OCI-LY1 (cell line): ENCODE measurements at regions not wholly inside any gene's neighbourhood (a gene's known extent, or its start where the extent isn't known, plus 50 kb on each side); places are given as distances from the start of the nearest gene placed in this dataset.

Source experiments
- H2AFZ ChIP-seq: fragments of 200-600 bp; sonication (generic), shearing (Covaris generic); 2 replicates; pipeline ENCODE4 v1.6.0; 2014; ENCODE audit warnings: antibody characterized with exemption, mild to moderate bottlenecking, low read length
- H3F3A ChIP-seq: fragments of 200-600 bp; sonication (generic), shearing (Covaris generic); 2 replicates; pipeline ENCODE4 v1.6.0; 2014; ENCODE audit warnings: mild to moderate bottlenecking, antibody characterized with exemption, low read length, moderate library complexity; ENCODE audit not compliant: insufficient read depth
- H3K27ac ChIP-seq: fragments of 200-600 bp; sonication (generic); 2 replicates; pipeline ENCODE4 v1.5.1; 2014; ENCODE audit warnings: low read length, mixed run types, mild to moderate bottlenecking, low read depth; ENCODE audit not compliant: poor library complexity, severe bottlenecking
- H3K27me3 ChIP-seq: fragments of 200-600 bp; sonication (generic); 2 replicates; pipeline ENCODE4 v1.6.0; 2014; ENCODE audit warnings: antibody characterized with exemption, mild to moderate bottlenecking, low read length, moderate library complexity; ENCODE audit not compliant: insufficient read depth
- H3K36me3 ChIP-seq: fragments of 200-600 bp; sonication (generic); 2 replicates; pipeline ENCODE4 v1.6.1; 2014; ENCODE audit warnings: mild to moderate bottlenecking, antibody characterized with exemption, low read length, moderate library complexity, mixed read lengths; ENCODE audit not compliant: insufficient read depth
- H3K4me1 ChIP-seq: fragments of 200-600 bp; sonication (generic); 2 replicates; pipeline ENCODE4 v1.5.1; 2014; ENCODE audit warnings: mild to moderate bottlenecking, low read length, moderate library complexity; ENCODE audit not compliant: insufficient read depth, severe bottlenecking
- H3K4me2 ChIP-seq: fragments of 200-600 bp; sonication (generic), shearing (Covaris generic); 2 replicates; pipeline ENCODE4 v1.6.1; 2014; ENCODE audit warnings: low read length
- H3K4me3 ChIP-seq: fragments of 200-600 bp; sonication (generic); 2 replicates; pipeline ENCODE4 v1.5.1; 2014; ENCODE audit warnings: low read length, low read depth, mild to moderate bottlenecking, mixed read lengths; ENCODE audit not compliant: poor library complexity, severe bottlenecking
- H3K79me2 ChIP-seq: fragments of 200-600 bp; shearing (Covaris generic); 2 replicates; pipeline ENCODE4 v1.6.1; 2016; ENCODE audit warnings: mixed run types, low read length, mixed read lengths; ENCODE audit not compliant: insufficient read depth
- H3K9ac ChIP-seq: fragments of 200-600 bp; sonication (generic), shearing (Covaris generic); 2 replicates; pipeline ENCODE4 v1.6.1; 2014; ENCODE audit warnings: mild to moderate bottlenecking, low read length, mixed read lengths
- H3K9me2 ChIP-seq: fragments of 200-600 bp; sonication (generic), shearing (Covaris generic); 2 replicates; pipeline ENCODE4 v1.6.1; 2014; ENCODE audit warnings: low read depth, mild to moderate bottlenecking, low read length, mixed read lengths
- H3K9me3 ChIP-seq: fragments of 200-600 bp; shearing (Covaris generic); 2 replicates; pipeline ENCODE4 v1.6.1; 2014; ENCODE audit warnings: low read length, mixed read lengths
- H4K20me1 ChIP-seq: fragments of 200-600 bp; sonication (generic), shearing (Covaris generic); 2 replicates; pipeline ENCODE4 v1.6.0; 2016; ENCODE audit warnings: mild to moderate bottlenecking, low read length; ENCODE audit not compliant: insufficient read depth
- EZH2 ChIP-seq: fragments of 200-600 bp; sonication (generic), shearing (Covaris generic); IDR thresholded peaks from 2 replicates; pipeline ENCODE4 v1.8.0; 2017; ENCODE audit warnings: borderline replicate concordance, mixed run types, mild to moderate bottlenecking, antibody characterized with exemption, low read length, moderate library complexity, mixed read lengths
- TF ChIP-seq, protein P1 (sequence below): fragments of 200-600 bp; sonication (generic), shearing (Covaris generic); IDR thresholded peaks from 2 replicates; pipeline ENCODE4 v1.5.1; 2017; ENCODE audit warnings: mild to moderate bottlenecking, antibody characterized with exemption, low read length, moderate library complexity, mixed read lengths

GRCh38 chr5:60488466-60489130, 211.4 kb downstream of the DEPDC1B start:
- TF ChIP-seq EZH2: no peak
- TF ChIP-seq, protein P1, sequence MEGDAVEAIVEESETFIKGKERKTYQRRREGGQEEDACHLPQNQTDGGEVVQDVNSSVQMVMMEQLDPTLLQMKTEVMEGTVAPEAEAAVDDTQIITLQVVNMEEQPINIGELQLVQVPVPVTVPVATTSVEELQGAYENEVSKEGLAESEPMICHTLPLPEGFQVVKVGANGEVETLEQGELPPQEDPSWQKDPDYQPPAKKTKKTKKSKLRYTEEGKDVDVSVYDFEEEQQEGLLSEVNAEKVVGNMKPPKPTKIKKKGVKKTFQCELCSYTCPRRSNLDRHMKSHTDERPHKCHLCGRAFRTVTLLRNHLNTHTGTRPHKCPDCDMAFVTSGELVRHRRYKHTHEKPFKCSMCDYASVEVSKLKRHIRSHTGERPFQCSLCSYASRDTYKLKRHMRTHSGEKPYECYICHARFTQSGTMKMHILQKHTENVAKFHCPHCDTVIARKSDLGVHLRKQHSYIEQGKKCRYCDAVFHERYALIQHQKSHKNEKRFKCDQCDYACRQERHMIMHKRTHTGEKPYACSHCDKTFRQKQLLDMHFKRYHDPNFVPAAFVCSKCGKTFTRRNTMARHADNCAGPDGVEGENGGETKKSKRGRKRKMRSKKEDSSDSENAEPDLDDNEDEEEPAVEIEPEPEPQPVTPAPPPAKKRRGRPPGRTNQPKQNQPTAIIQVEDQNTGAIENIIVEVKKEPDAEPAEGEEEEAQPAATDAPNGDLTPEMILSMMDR: no peak

GRCh38 chr5:60487885-60488442, 212.0 kb downstream of the DEPDC1B start:
- no peaks in the 10 kb centered on the region for H3K4me1 ChIP-seq
- no peak overlapping the region for H3K4me2 ChIP-seq
- TF ChIP-seq, protein P1: no peak
- TF ChIP-seq EZH2: no peak

More at GRCh38 chr5:60488466-60489130, 211.4 kb downstream of the DEPDC1B start:
- no peaks in the 10 kb centered on the region for H3K4me1 ChIP-seq
- no peaks in the 10 kb centered on the region for H3K79me2 ChIP-seq
- no peak overlapping the region for H3K4me3 ChIP-seq
- no peaks in the 10 kb centered on the region for H3K36me3 ChIP-seq
- no peak overlapping the region for H3K27ac ChIP-seq
- no peaks in the 10 kb centered on the region for H3K9me3 ChIP-seq
- H3F3A ChIP-seq: no peaks in the 10 kb centered on the region
- H3K4me2 ChIP-seq: no peak overlapping the region
- no peaks in the 10 kb centered on the region for H3K27me3 ChIP-seq
- no peak overlapping the region for H3K9ac ChIP-seq
- H3K9me2 ChIP-seq: no peaks in the 10 kb centered on the region
- H2AFZ ChIP-seq: no peak overlapping the region
- H4K20me1 ChIP-seq: no peaks in the 10 kb centered on the region

GRCh38 chr5:60487476-60487875, 212.5 kb downstream of the DEPDC1B start:
- Histone ChIP-seq H3K27ac (no peak overlapping the region), H3K79me2 (no peaks in the 10 kb centered on the region), H3F3A (no peaks in the 10 kb centered on the region), H3K4me3 (no peak overlapping the region), H3K9ac (no peak overlapping the region), H3K4me1 (no peaks in the 10 kb centered on the region), H3K9me3 (no peaks in the 10 kb centered on the region), H3K4me2 (no peak overlapping the region), H3K27me3 (no peaks in the 10 kb centered on the region), H2AFZ (no peak overlapping the region), H3K36me3 (no peaks in the 10 kb centered on the region), H4K20me1 (no peaks in the 10 kb centered on the region), H3K9me2 (no peaks in the 10 kb centered on the region)
- no peak for TF ChIP-seq EZH2
- TF ChIP-seq, protein P1: no peak

More at GRCh38 chr5:60487885-60488442, 212.0 kb downstream of the DEPDC1B start:
- H3F3A ChIP-seq: no peaks in the 10 kb centered on the region
- H3K27ac ChIP-seq: no peak overlapping the region
- no peak overlapping the region for H3K9ac ChIP-seq
- H3K27me3 ChIP-seq: no peaks in the 10 kb centered on the region
- H4K20me1 ChIP-seq: no peaks in the 10 kb centered on the region
- H3K4me3 ChIP-seq: no peak overlapping the region
- H3K9me3 ChIP-seq: no peaks in the 10 kb centered on the region
- no peak overlapping the region for H2AFZ ChIP-seq
- no peaks in the 10 kb centered on the region for H3K36me3 ChIP-seq
- H3K79me2 ChIP-seq: no peaks in the 10 kb centered on the region
- no peaks in the 10 kb centered on the region for H3K9me2 ChIP-seq
